Esophagus muscularis mucosa (tissue), 4 donors: ENCODE measurements at regions not wholly inside any gene's neighbourhood (a gene's known extent, or its start where the extent isn't known, plus 50 kb on each side); places are given as distances from the start of the nearest gene placed in this dataset.

Experiments
- CTCF ChIP-seq, 3 experiments: fragments of 200-600 bp in 2 of 3; fragments of 450-650 bp in 1 of 3; sonication (generic) in 2 of 3; IDR thresholded peaks; one replicate each; pipeline ENCODE4 v1.5.1; 2017 to 2019; ENCODE audit warnings: antibody characterized with exemption in 3 of 3, mild to moderate bottlenecking in 2 of 3, moderate library complexity in 1 of 3
- EP300 ChIP-seq: sonication (generic); formaldehyde crosslinking; IDR thresholded peaks from one replicate; pipeline ENCODE4 v1.6.1; 2017; ENCODE audit warnings: antibody characterized with exemption
- POLR2A ChIP-seq: fragments of 450-650 bp; IDR thresholded peaks from one replicate; pipeline ENCODE4 v1.6.1; 2017; ENCODE audit warnings: antibody characterized with exemption, moderate library complexity, mild to moderate bottlenecking, low read depth
- POLR2AphosphoS5 ChIP-seq, 2 donors: sonication (generic); formaldehyde crosslinking; IDR thresholded peaks; one replicate each; pipeline ENCODE4 v1.6.1; 2017; ENCODE audit warnings: antibody characterized with exemption in 2 of 2

GRCh38 chr7:21355406-21355874, 72.4 kb upstream of the SP4 start:
- TF ChIP-seq CTCF (IDR thresholded peaks at IDR 0.05) = no peak
- TF ChIP-seq POLR2A = no peak
- no peak for TF ChIP-seq POLR2AphosphoS5 (IDR thresholded peaks at IDR 0.05)
- no peak for TF ChIP-seq EP300
